IMR-90 (cell line): ENCODE measurements at regions not wholly inside any gene's neighbourhood (a gene's known extent, or its start where the extent isn't known, plus 50 kb on each side); places are given as distances from the start of the nearest gene placed in this dataset.

Experiments used
- ATAC-seq: fragments of 200-7000 bp; cut with Tn5 transposase; 2 replicates; pipeline ENCODE4 v1.9.1; 2020; ENCODE audit warnings: low read depth, mild to moderate bottlenecking, moderate library complexity
- BruUV-seq: library from RNA; stranded (reverse); fragments of 400-500 nt; replicated peaks from 2 replicates; lab custom pipeline; 2021; lab: Mats Ljungman, UMichigan
- CTCF ChIA-PET: fragments of 300-600 bp; formaldehyde crosslinking; extraction: SDS; loops from one replicate; lab custom pipeline; 2021; ENCODE audit warnings: antibody characterized with exemption; lab: Yijun Ruan, JAX
- POLR2A ChIA-PET: fragments of 300-600 bp; sonication (Branson Sonifier 250); formaldehyde crosslinking; loops from one replicate; lab custom pipeline; 2022; ENCODE audit warnings: antibody characterized with exemption; ENCODE audit not compliant: unreplicated experiment; lab: Charles Lee
- DNase-seq: peaks from one replicate; pipeline ENCODE4 v3.0.0; 2013
- H2AFZ ChIP-seq: replicated peaks from 2 replicates; pipeline ENCODE3; 2013; ENCODE audit warnings: low read length, mild to moderate bottlenecking; ENCODE audit not compliant: poor library complexity
- H2AK5ac ChIP-seq: 2 replicates; pipeline ENCODE4 v1.6.1; 2013; ENCODE audit warnings: low read depth, low read length, inconsistent platforms
- H2AK9ac ChIP-seq: replicated peaks from 2 replicates; pipeline ENCODE3; 2013; ENCODE audit warnings: mild to moderate bottlenecking, low read depth, low read length, moderate library complexity; ENCODE audit not compliant: poor library complexity
- H2BK120ac ChIP-seq: 2 replicates; pipeline ENCODE4 v1.6.1; 2013; ENCODE audit warnings: low read depth, low read length, inconsistent platforms
- H2BK15ac ChIP-seq: 3 replicates; pipeline ENCODE4 v1.6.1; 2013; ENCODE audit warnings: low read depth, low read length, inconsistent platforms
- H2BK20ac ChIP-seq: 2 replicates; pipeline ENCODE4 v1.6.1; 2013; ENCODE audit warnings: low read depth, mild to moderate bottlenecking, inconsistent platforms, low read length, moderate library complexity
- H2BK5ac ChIP-seq: 2 replicates; pipeline ENCODE4 v1.6.1; 2013; ENCODE audit warnings: mild to moderate bottlenecking, low read depth, low read length, inconsistent platforms; ENCODE audit not compliant: poor library complexity, severe bottlenecking
- H3K14ac ChIP-seq: replicated peaks from 2 replicates; pipeline ENCODE4 v1.6.1; 2013; ENCODE audit warnings: low read depth, low read length, inconsistent platforms
- H3K18ac ChIP-seq: 2 replicates; pipeline ENCODE4 v1.6.1; 2013; ENCODE audit warnings: low read depth, low read length, control low read depth
- H3K23ac ChIP-seq: 2 replicates; pipeline ENCODE4 v1.6.1; 2013; ENCODE audit warnings: low read depth, low read length, inconsistent platforms
- H3K27ac ChIP-seq: 2 replicates; pipeline ENCODE4 v1.5.1; 2013; ENCODE audit warnings: mild to moderate bottlenecking, control low read depth, low read length; ENCODE audit not compliant: insufficient read depth
- H3K27me3 ChIP-seq: 2 replicates; pipeline ENCODE4 v1.6.1; 2013; ENCODE audit warnings: low read length; ENCODE audit not compliant: control insufficient read depth, insufficient read depth
- H3K36me3 ChIP-seq: 2 replicates; pipeline ENCODE4 v1.6.1; 2013; ENCODE audit warnings: low read length, mixed read lengths; ENCODE audit not compliant: control insufficient read depth, insufficient read depth
- H3K4ac ChIP-seq: 2 replicates; pipeline ENCODE4 v1.6.1; 2013; ENCODE audit warnings: low read depth, low read length, inconsistent platforms
- H3K4me1 ChIP-seq: 2 replicates; pipeline ENCODE4 v1.6.1; 2013; ENCODE audit warnings: low read length, mixed read lengths; ENCODE audit not compliant: control insufficient read depth, insufficient read depth
- H3K4me2 ChIP-seq: 2 replicates; pipeline ENCODE4 v1.6.1; 2013; ENCODE audit warnings: low read depth, mild to moderate bottlenecking, control low read depth, low read length, moderate library complexity
- H3K4me3 ChIP-seq: 2 replicates; pipeline ENCODE4 v1.5.1; 2013; ENCODE audit warnings: low read depth, mild to moderate bottlenecking, control low read depth, low read length, moderate library complexity; ENCODE audit not compliant: insufficient read depth
- H3K56ac ChIP-seq: 2 replicates; pipeline ENCODE4 v1.6.1; 2013; ENCODE audit warnings: low read length, inconsistent platforms; ENCODE audit not compliant: insufficient read depth; ENCODE audit errors: extremely low read depth
- H3K79me1 ChIP-seq, 2 experiments: 2 replicates each; pipeline ENCODE4 v1.6.1; 2013; ENCODE audit warnings: low read length in 2 of 2, inconsistent platforms in 1 of 2, low read depth in 1 of 2
- H3K9ac ChIP-seq: 2 replicates; pipeline ENCODE4 v1.6.1; 2013; ENCODE audit warnings: low read depth, low read length, control low read depth
- H3K9me1 ChIP-seq: 2 replicates; pipeline ENCODE4 v1.6.1; 2013; ENCODE audit warnings: low read length, inconsistent platforms; ENCODE audit not compliant: insufficient read depth
- H3K9me3 ChIP-seq: 2 replicates; pipeline ENCODE4 v1.6.1; 2013; ENCODE audit warnings: low read length; ENCODE audit not compliant: control insufficient read depth, insufficient read depth
- H4K20me1 ChIP-seq: 2 replicates; pipeline ENCODE4 v1.6.1; 2013; ENCODE audit warnings: low read length, inconsistent platforms; ENCODE audit not compliant: insufficient read depth
- H4K5ac ChIP-seq: 2 replicates; pipeline ENCODE4 v1.6.1; 2013; ENCODE audit warnings: mild to moderate bottlenecking, low read depth, low read length, control low read depth
- H4K8ac ChIP-seq, 2 experiments: 2 replicates each; pipeline ENCODE4 v1.6.1; 2013; ENCODE audit warnings: low read depth in 2 of 2, low read length in 2 of 2, control low read depth in 1 of 2, inconsistent platforms in 1 of 2
- H4K91ac ChIP-seq: 2 replicates; pipeline ENCODE4 v1.6.1; 2013; ENCODE audit warnings: low read depth, low read length, inconsistent platforms; ENCODE audit not compliant: insufficient read depth
- BHLHE40 ChIP-seq: fragments of 150-350 bp; IDR thresholded peaks from 2 replicates; pipeline ENCODE4 v1.6.1; 2016; ENCODE audit warnings: mild to moderate bottlenecking, low read depth, low read length
- CEBPB ChIP-seq: IDR thresholded peaks from 2 replicates; pipeline ENCODE4 v1.6.1; 2012; ENCODE audit warnings: low read depth, low read length, improper control_type of control experiment
- CHD1 ChIP-seq: IDR thresholded peaks from 2 replicates; pipeline ENCODE4 v1.6.1; 2012; ENCODE audit warnings: low read depth, low read length, improper control_type of control experiment
- CTCF ChIP-seq: conservative IDR thresholded peaks from 2 replicates; pipeline ENCODE4 v1.5.1; 2012; ENCODE audit warnings: mild to moderate bottlenecking, low read depth, low read length, improper control_type of control experiment
- ELK1 ChIP-seq: fragments of 150-350 bp; IDR thresholded peaks from 2 replicates; pipeline ENCODE4 v1.6.1; 2016; ENCODE audit warnings: low read depth, mild to moderate bottlenecking, low read length, moderate library complexity, borderline replicate concordance
- FOS ChIP-seq: fragments of 150-350 bp; IDR thresholded peaks from 2 replicates; pipeline ENCODE4 v1.6.1; 2016; ENCODE audit warnings: low read depth, low read length
- MAFK ChIP-seq: IDR thresholded peaks from 2 replicates; pipeline ENCODE4 v1.6.1; 2012; ENCODE audit warnings: low read depth, low read length, improper control_type of control experiment
- MAZ ChIP-seq: IDR thresholded peaks from 2 replicates; pipeline ENCODE4 v1.6.1; 2012; ENCODE audit warnings: low read depth, mild to moderate bottlenecking, low read length, improper control_type of control experiment, moderate library complexity, borderline replicate concordance
- MXI1 ChIP-seq: IDR thresholded peaks from 2 replicates; pipeline ENCODE4 v1.6.1; 2012; ENCODE audit warnings: low read depth, mild to moderate bottlenecking, low read length, moderate library complexity, borderline replicate concordance
- NFE2L2 ChIP-seq: fragments of 150-350 bp; IDR thresholded peaks from 2 replicates; pipeline ENCODE4 v1.6.1; 2016; ENCODE audit warnings: low read depth, mild to moderate bottlenecking, low read length
- POLR2A ChIP-seq: IDR thresholded peaks from 2 replicates; pipeline ENCODE4 v1.6.1; 2012; ENCODE audit warnings: mild to moderate bottlenecking, low read depth, low read length
- RAD21 ChIP-seq: IDR thresholded peaks from 2 replicates; pipeline ENCODE4 v1.6.1; 2012; ENCODE audit warnings: low read length, improper control_type of control experiment
- RCOR1 ChIP-seq: IDR thresholded peaks from 2 replicates; pipeline ENCODE4 v1.6.1; 2012; ENCODE audit warnings: mild to moderate bottlenecking, low read length, improper control_type of control experiment; ENCODE audit not compliant: insufficient replicate concordance
- RFX5 ChIP-seq: IDR thresholded peaks from 2 replicates; pipeline ENCODE4 v1.8.0; 2012; ENCODE audit warnings: low read depth, mild to moderate bottlenecking, low read length, moderate library complexity
- SMC3 ChIP-seq: fragments of 150-350 bp; IDR thresholded peaks from 2 replicates; pipeline ENCODE4 v1.6.1; 2016; ENCODE audit warnings: low read depth, mild to moderate bottlenecking, antibody characterized with exemption, low read length, moderate library complexity
- USF2 ChIP-seq: fragments of 150-350 bp; IDR thresholded peaks from 2 replicates; pipeline ENCODE4 v1.6.1; 2017; ENCODE audit warnings: mild to moderate bottlenecking, antibody characterized with exemption, low read length, low read depth
- dilution Hi-C: fragments of 300-500 bp; cut with HindIII; formaldehyde crosslinking; loops from one replicate; pipeline ENCODE4 v1.14.3; 2018; ENCODE audit warnings: low sequenced_read_pairs; ENCODE audit not compliant: unreplicated experiment
- in situ Hi-C: fragments of 300-500 bp; cut with MboI; formaldehyde crosslinking; loops from 3 replicates; pipeline ENCODE4 v1.14.3; 2019; ENCODE audit warnings: low sequenced_read_pairs, inconsistent platforms, mixed read lengths
- intact Hi-C: fragments of 100-400 bp; cut with micrococcal nuclease; formaldehyde crosslinking; loops from 2 replicates; pipeline ENCODE4 v1.10.0; 2022

GRCh38 chr2:104650405-104650996 is 203.4 kb upstream of the POU3F3 start:
- POLR2A ChIA-PET: no interaction called here
- intact Hi-C loops: no loop called here
- H2BK5ac ChIP-seq: no peak overlapping the region
- no peak overlapping the region for H3K56ac ChIP-seq
- no peak overlapping the region for H3K9ac ChIP-seq
- BruUV-seq: no TSS peak
- no peak overlapping the region for H2BK120ac ChIP-seq
- H3K9me3 ChIP-seq: no peaks in the 10 kb centered on the region
- H3K4me1 ChIP-seq: no peaks in the 10 kb centered on the region
- H3K79me1 ChIP-seq: no peaks in the 10 kb centered on the region
- no peak overlapping the region for H3K4me3 ChIP-seq
- H3K4ac ChIP-seq: no peak overlapping the region
- no peak for ATAC-seq
- dilution Hi-C loops: no loop called here
- no peaks in the 10 kb centered on the region for H3K36me3 ChIP-seq
- no peaks in the 10 kb centered on the region for H3K27me3 ChIP-seq
- no peak overlapping the region for H4K91ac ChIP-seq
- no peak overlapping the region for H2AK5ac ChIP-seq
- no peak overlapping the region for H3K14ac ChIP-seq
- no peak overlapping the region for H4K8ac ChIP-seq
- no peak overlapping the region for H4K5ac ChIP-seq
- no peak overlapping the region for H3K18ac ChIP-seq
- no peak overlapping the region for H2BK15ac ChIP-seq
- no peak overlapping the region for H2AFZ ChIP-seq
- H3K9me1 ChIP-seq: no peaks in the 10 kb centered on the region
- H2AK9ac ChIP-seq: no peak overlapping the region
- in situ Hi-C loops: no loop called here
- DNase-seq: no peak
- CTCF ChIA-PET: no interaction called here
- H3K4me2 ChIP-seq: no peak overlapping the region
- TF ChIP-seq MXI1 (no peak), MAZ (no peak), NFE2L2 (no peak), BHLHE40 (no peak), POLR2A (no peak), MAFK (no peak), CTCF (no peak), SMC3 (no peak), CEBPB (no peak), USF2 (no peak), ELK1 (no peak), RAD21 (no peak), CHD1 (no peak), RCOR1 (no peak), FOS (no peak), RFX5 (no peak)
- no peak overlapping the region for H3K23ac ChIP-seq
- no peak overlapping the region for H3K27ac ChIP-seq
- H4K20me1 ChIP-seq: no peaks in the 10 kb centered on the region
- no peak overlapping the region for H2BK20ac ChIP-seq
